ENCODE measurements at regions not wholly inside any gene's neighbourhood (a gene's known extent, or its start where the extent isn't known, plus 50 kb on each side); places are given as distances from the start of the nearest gene placed in this dataset.
"Not testable (repeated sequence)": the region's sequence is repeated elsewhere in the genome, so short reads cannot be mapped to it uniquely, and the experiment has no call there.

GRCh38 chr7:66503551-66504031 lies 125.1 kb upstream of the KCTD7 start:
- DNase-seq, result no peak

GRCh38 chr7:66504131-66504530 lies 124.5 kb upstream of the KCTD7 start:
- no peak for DNase-seq

- DNase-seq, result no peak
Observed at GRCh38 chr7:66505009-66505408, 123.7 kb upstream of the KCTD7 start.

GRCh38 chr7:66505531-66506451 lies 122.9 kb upstream of the KCTD7 start:
- peak in 1 of 14 donors; percentile 4 for DNase-seq

- not testable (repeated sequence) for DNase-seq
Observed at GRCh38 chr7:66506703-66507102, 122.0 kb upstream of the KCTD7 start.

- no peak for DNase-seq
Observed at GRCh38 chr7:66507764-66508296, 120.9 kb upstream of the KCTD7 start.

GRCh38 chr7:66508431-66508830 lies 120.2 kb upstream of the KCTD7 start:
- no peak for DNase-seq

GRCh38 chr7:66514050-66514449 lies 114.6 kb upstream of the KCTD7 start:
- no peak for DNase-seq

- no peak for DNase-seq
Observed at GRCh38 chr7:66517212-66517909, 111.3 kb upstream of the KCTD7 start.

GRCh38 chr7:66518151-66518691 lies 110.5 kb upstream of the KCTD7 start:
- no peak for DNase-seq

GRCh38 chr7:66521675-66522074 lies 107.0 kb upstream of the KCTD7 start:
- DNase-seq, result no peak

- no peak for DNase-seq
Observed at GRCh38 chr7:66522518-66522917, 106.2 kb upstream of the KCTD7 start.

GRCh38 chr7:66523409-66523808 lies 105.3 kb upstream of the KCTD7 start:
- DNase-seq, result no peak

- DNase-seq, result no peak
Observed at GRCh38 chr7:66524738-66525137, 103.9 kb upstream of the KCTD7 start.

- DNase-seq, result not testable (repeated sequence)
Observed at GRCh38 chr7:66526782-66527181, 101.9 kb upstream of the KCTD7 start.

- no peak for DNase-seq
Observed at GRCh38 chr7:66528652-66529051, 100.0 kb upstream of the KCTD7 start.

GRCh38 chr7:66529883-66530610 lies 98.6 kb upstream of the KCTD7 start:
- no peak for DNase-seq

GRCh38 chr7:66535414-66536329 lies 93.0 kb upstream of the KCTD7 start:
- DNase-seq, result no peak

GRCh38 chr7:66537380-66537779 lies 91.3 kb upstream of the KCTD7 start:
- no peak for DNase-seq

- no peak for DNase-seq
Observed at GRCh38 chr7:66537876-66538275, 90.8 kb upstream of the KCTD7 start.

- no peak for DNase-seq
Observed at GRCh38 chr7:66539264-66539623, 89.4 kb upstream of the KCTD7 start.

All from C1 segment of cervical spinal cord (tissue), 14 donors.